ENCODE measurements at regions not wholly inside any gene's neighbourhood (a gene's known extent, or its start where the extent isn't known, plus 50 kb on each side); places are given as distances from the start of the nearest gene placed in this dataset.

- BruUV-seq (replicated peaks), result no TSS peak
- FAIRE-seq, result no peak
- CTCF ChIA-PET, result no interaction called here
Observed at GRCh38 chr19:7419777-7420439, 68.9 kb downstream of the PEX11G start.

GRCh38 chr19:7421941-7422744, 66.7 kb downstream of the PEX11G start:
- H3K4me1 ChIP-seq (ENCODE audit: control insufficient read depth, insufficient read depth, low read length), result peaks cover 8% of the 10 kb centered on the region
- no TSS peak for BruUV-seq (replicated peaks)
- intact Hi-C loops (cut with micrococcal nuclease; ENCODE audit: unreplicated experiment) (no loop called here), in situ Hi-C loops (cut with MboI) (no loop called here)
- TF ChIP-seq DPF2 (IDR thresholded peaks at IDR 0.05), result no peak
- no peak for TF ChIP-seq TCF3 (IDR thresholded peaks at IDR 0.05; ENCODE audit: borderline replicate concordance, insufficient read depth, low read depth, low read length)
- TF ChIP-seq NR2F1 (conservative IDR thresholded peaks at IDR 0.05), result no peak
- TF ChIP-seq SIN3A (IDR thresholded peaks at IDR 0.05; ENCODE audit: low read depth, low read length), result no peak
- no peak for TF ChIP-seq SKIL (IDR thresholded peaks at IDR 0.05; ENCODE audit: low read depth, poor library complexity, severe bottlenecking)
- TF ChIP-seq IRF5 (IDR thresholded peaks at IDR 0.05; ENCODE audit: borderline replicate concordance), result no peak
- no peak for TF ChIP-seq EGR1 (IDR thresholded peaks at IDR 0.05; ENCODE audit: borderline replicate concordance in 1 of 2, low read depth in 2 of 2, low read length in 2 of 2)
- TF ChIP-seq KAT2A (conservative IDR thresholded peaks at IDR 0.05; ENCODE audit: control insufficient read depth, low read depth, low read length), result no peak
- TF ChIP-seq RFX5 (IDR thresholded peaks at IDR 0.05; ENCODE audit: low read depth, low read length), result no peak
- no peak for TF ChIP-seq FOXM1 (IDR thresholded peaks at IDR 0.05; ENCODE audit: low read depth, low read length)
- no peak for FAIRE-seq
- no peak overlapping the region for H3K4me3 ChIP-seq
- ChIA-PET CTCF (no interaction called here), POLR2A (no interaction called here), RAD21 (ENCODE audit: unreplicated experiment) (no interaction called here), SMC1A (ENCODE audit: uncharacterized antibody, unreplicated experiment) (interaction anchor here (0.6 kb wide), 1 partner anchor 14 kb away, joined by 3 read pairs; no protein-coding TSS in a partner anchor)
- no peak overlapping the region for H3K4me2 ChIP-seq (ENCODE audit: control insufficient read depth, insufficient read depth)
- peaks cover 5% of the 10 kb centered on the region in 2 experiments for H3K36me3 ChIP-seq (ENCODE audit: control insufficient read depth in 2 of 2, insufficient read depth in 2 of 2, low read length in 1 of 2)
- DNase-seq (ENCODE audit: low read depth, low spot score), result no peak
- H3K9ac ChIP-seq (ENCODE audit: control insufficient read depth, insufficient read depth, low read length), result no peak overlapping the region
- H3K27me3 ChIP-seq (replicated peaks in 1 of 2; ENCODE audit: control insufficient read depth in 2 of 2, insufficient read depth in 2 of 2, low read length in 1 of 2), result no peaks in the 10 kb centered on the region
- H3K27ac ChIP-seq (ENCODE audit: control insufficient read depth, insufficient read depth), result no peak overlapping the region
- no peak for ATAC-seq
- H4K20me1 ChIP-seq (ENCODE audit: control insufficient read depth, insufficient read depth), result no peaks in the 10 kb centered on the region
- no peaks in the 10 kb centered on the region for H3K9me3 ChIP-seq (replicated peaks; ENCODE audit: control insufficient read depth, insufficient read depth, low read length)
- 91% methylated on average over 17 of the region's 17 CpGs for WGBS (ENCODE audit: insufficient coverage, insufficient replicate concordance, low lambda C conversion rate, missing lambda C conversion rate)
- no peak overlapping the region for H2AFZ ChIP-seq (ENCODE audit: control insufficient read depth, low read depth, low read length)
- H3K79me2 ChIP-seq (ENCODE audit: control insufficient read depth, insufficient read depth, low read length), result peaks cover 4% of the 10 kb centered on the region

More at GRCh38 chr19:7419777-7420439, 68.9 kb downstream of the PEX11G start:
- ChIA-PET SMC1A (ENCODE audit: uncharacterized antibody, unreplicated experiment) (no interaction called here), RAD21 (ENCODE audit: unreplicated experiment) (no interaction called here), POLR2A (no interaction called here)
- Histone ChIP-seq H3K9me3 (replicated peaks; ENCODE audit: control insufficient read depth, insufficient read depth, low read length) (no peaks in the 10 kb centered on the region), H3K36me3 (ENCODE audit: control insufficient read depth in 2 of 2, insufficient read depth in 2 of 2, low read length in 1 of 2) (peaks cover 5% of the 10 kb centered on the region in 2 experiments), H3K27me3 (replicated peaks in 1 of 2; ENCODE audit: control insufficient read depth in 2 of 2, insufficient read depth in 2 of 2, low read length in 1 of 2) (no peaks in the 10 kb centered on the region), H3K27ac (ENCODE audit: control insufficient read depth, insufficient read depth) (no peak overlapping the region), H3K79me2 (ENCODE audit: control insufficient read depth, insufficient read depth, low read length) (peaks cover 3% of the 10 kb centered on the region), H3K4me3 (no peak overlapping the region), H3K4me2 (ENCODE audit: control insufficient read depth, insufficient read depth) (no peak overlapping the region), H3K9ac (ENCODE audit: control insufficient read depth, insufficient read depth, low read length) (no peak overlapping the region), H2AFZ (ENCODE audit: control insufficient read depth, low read depth, low read length) (no peak overlapping the region), H4K20me1 (ENCODE audit: control insufficient read depth, insufficient read depth) (no peaks in the 10 kb centered on the region), H3K4me1 (ENCODE audit: control insufficient read depth, insufficient read depth, low read length) (no peaks in the 10 kb centered on the region)
- in situ Hi-C loops (cut with MboI), result no loop called here
- DNase-seq (ENCODE audit: low read depth, low spot score), result no peak
- intact Hi-C loops (cut with micrococcal nuclease; ENCODE audit: unreplicated experiment), result no loop called here
- TF ChIP-seq ESRRA (IDR thresholded peaks at IDR 0.05; ENCODE audit: low read length), result no peak
- no peak for TF ChIP-seq ZNF622 (IDR thresholded peaks at IDR 0.05)
- no peak for TF ChIP-seq LARP7 (IDR thresholded peaks at IDR 0.05)
- TF ChIP-seq EP300 (IDR thresholded peaks at IDR 0.05; ENCODE audit: borderline replicate concordance in 1 of 2, control insufficient read depth in 1 of 2, low read depth in 2 of 2, low read length in 2 of 2), result no peak
- TF ChIP-seq ATF3 (IDR thresholded peaks at IDR 0.05; ENCODE audit: borderline replicate concordance, extremely low read depth, low read depth, low read length), result no peak
- no peak for ATAC-seq
- WGBS (ENCODE audit: insufficient coverage, insufficient replicate concordance, low lambda C conversion rate, missing lambda C conversion rate), result 98% methylated on average over 10 of the region's 10 CpGs
